NCI-H460 (cell line): ENCODE measurements at regions not wholly inside any gene's neighbourhood (a gene's known extent, or its start where the extent isn't known, plus 50 kb on each side); places are given as distances from the start of the nearest gene placed in this dataset.

ENCODE experiments used
- small RNA-seq, 2 experiments: library from RNA; depleted of rRNA; stranded (forward); fragments of <200 nt; gene quantifications; one replicate each; pipeline ENCODE3, GENCODE V24; 2014

Small RNA genes lying in the stretch of these regions (small RNA-seq; reads per million reads assigned to genes)
- 0 reads per million in 2 experiments for gene AC009518.3
